ENCODE measurements at regions not wholly inside any gene's neighbourhood (a gene's known extent, or its start where the extent isn't known, plus 50 kb on each side); places are given as distances from the start of the nearest gene placed in this dataset.

- peak overlapping the region; percentile 57 for H3K27ac ChIP-seq (replicated peaks)
- no peaks in the 10 kb centered on the region for H3K36me3 ChIP-seq
- DNase-seq = no peak
- TF ChIP-seq, protein P1, sequence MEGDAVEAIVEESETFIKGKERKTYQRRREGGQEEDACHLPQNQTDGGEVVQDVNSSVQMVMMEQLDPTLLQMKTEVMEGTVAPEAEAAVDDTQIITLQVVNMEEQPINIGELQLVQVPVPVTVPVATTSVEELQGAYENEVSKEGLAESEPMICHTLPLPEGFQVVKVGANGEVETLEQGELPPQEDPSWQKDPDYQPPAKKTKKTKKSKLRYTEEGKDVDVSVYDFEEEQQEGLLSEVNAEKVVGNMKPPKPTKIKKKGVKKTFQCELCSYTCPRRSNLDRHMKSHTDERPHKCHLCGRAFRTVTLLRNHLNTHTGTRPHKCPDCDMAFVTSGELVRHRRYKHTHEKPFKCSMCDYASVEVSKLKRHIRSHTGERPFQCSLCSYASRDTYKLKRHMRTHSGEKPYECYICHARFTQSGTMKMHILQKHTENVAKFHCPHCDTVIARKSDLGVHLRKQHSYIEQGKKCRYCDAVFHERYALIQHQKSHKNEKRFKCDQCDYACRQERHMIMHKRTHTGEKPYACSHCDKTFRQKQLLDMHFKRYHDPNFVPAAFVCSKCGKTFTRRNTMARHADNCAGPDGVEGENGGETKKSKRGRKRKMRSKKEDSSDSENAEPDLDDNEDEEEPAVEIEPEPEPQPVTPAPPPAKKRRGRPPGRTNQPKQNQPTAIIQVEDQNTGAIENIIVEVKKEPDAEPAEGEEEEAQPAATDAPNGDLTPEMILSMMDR (IDR thresholded peaks at IDR 0.05; ENCODE audit: borderline replicate concordance) = no peak
- no peak overlapping the region for H3K4me3 ChIP-seq
- H3K9me3 ChIP-seq (replicated peaks) = no peaks in the 10 kb centered on the region
- intact Hi-C loops (cut with micrococcal nuclease) = no loop called here
- no peaks in the 10 kb centered on the region for H3K27me3 ChIP-seq (ENCODE audit: low read depth)
- H3K4me1 ChIP-seq = no peaks in the 10 kb centered on the region
These were observed 97.6 kb downstream of the TM2D1 start for GRCh38 chr1:61627365-61627764.

- intact Hi-C loops (cut with micrococcal nuclease) = no loop called here
- no peaks in the 10 kb centered on the region for H3K27me3 ChIP-seq (ENCODE audit: low read depth)
- TF ChIP-seq, protein P1 (IDR thresholded peaks at IDR 0.05; ENCODE audit: borderline replicate concordance) = no peak
- H3K27ac ChIP-seq (replicated peaks) = peak overlapping the region; percentile 57
- H3K36me3 ChIP-seq = no peaks in the 10 kb centered on the region
- H3K9me3 ChIP-seq (replicated peaks) = no peaks in the 10 kb centered on the region
- H3K4me3 ChIP-seq = no peak overlapping the region
- DNase-seq = no peak
- H3K4me1 ChIP-seq = no peaks in the 10 kb centered on the region
These were observed 98.1 kb downstream of the TM2D1 start for GRCh38 chr1:61626816-61627215.

- H3K36me3 ChIP-seq = no peaks in the 10 kb centered on the region
- TF ChIP-seq, protein P1 (IDR thresholded peaks at IDR 0.05; ENCODE audit: borderline replicate concordance) = no peak
- no peak overlapping the region for H3K4me3 ChIP-seq
- no peaks in the 10 kb centered on the region for H3K4me1 ChIP-seq
- DNase-seq = no peak
- intact Hi-C loops (cut with micrococcal nuclease) = no loop called here
- no peaks in the 10 kb centered on the region for H3K27me3 ChIP-seq (ENCODE audit: low read depth)
- no peak overlapping the region for H3K27ac ChIP-seq (replicated peaks)
- H3K9me3 ChIP-seq (replicated peaks) = no peaks in the 10 kb centered on the region
These were observed 101.1 kb downstream of the TM2D1 start for GRCh38 chr1:61623852-61624251.

DNA sequence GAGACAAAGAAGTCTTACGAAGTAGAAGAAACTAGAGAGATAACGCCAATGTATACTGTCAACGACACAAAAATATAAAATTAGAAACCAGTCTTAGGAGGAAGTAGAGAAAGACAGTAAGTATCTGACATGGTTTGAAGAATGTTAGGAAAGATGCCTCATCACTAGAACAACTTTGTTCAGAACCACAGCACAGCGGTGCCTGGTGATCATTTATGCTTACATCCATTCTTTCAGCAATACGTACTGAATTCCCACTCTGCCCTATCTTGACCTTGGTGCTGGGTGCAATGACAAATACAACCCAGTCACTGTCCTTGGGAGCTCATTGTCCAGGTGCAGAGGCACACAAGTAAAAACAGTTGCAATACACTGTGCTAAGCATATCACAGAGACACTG lies 104.4 kb downstream of the TM2D1 start:
- intact Hi-C loops (cut with micrococcal nuclease) = no loop called here

DNA sequence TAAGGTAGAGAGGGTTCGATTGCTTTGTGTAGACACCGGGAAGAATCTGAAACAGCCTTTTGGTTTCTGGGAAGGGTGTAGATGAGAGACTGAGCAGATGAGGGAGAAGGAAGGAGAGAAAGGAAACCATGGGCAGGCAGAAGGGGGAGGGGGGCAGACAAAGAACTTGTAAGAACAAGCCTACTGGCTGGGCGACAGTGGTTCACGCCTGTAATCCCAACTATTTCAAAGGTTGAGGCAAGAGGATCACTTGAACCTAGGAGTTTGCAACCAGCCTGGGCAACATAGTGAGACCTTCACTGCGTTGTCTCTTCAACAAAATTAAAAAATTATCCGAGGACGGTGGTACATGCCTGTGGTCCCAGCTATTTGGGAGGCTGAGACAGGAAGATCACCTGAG lies 106.2 kb downstream of the TM2D1 start:
- TF ChIP-seq, protein P1 (IDR thresholded peaks at IDR 0.05; ENCODE audit: borderline replicate concordance) = no peak
- intact Hi-C loops (cut with micrococcal nuclease) = no loop called here
- H3K36me3 ChIP-seq = no peaks in the 10 kb centered on the region
- no peak overlapping the region for H3K4me3 ChIP-seq
- no peaks in the 10 kb centered on the region for H3K27me3 ChIP-seq (ENCODE audit: low read depth)
- H3K27ac ChIP-seq (replicated peaks) = no peak overlapping the region
- H3K4me1 ChIP-seq = no peaks in the 10 kb centered on the region
- H3K9me3 ChIP-seq (replicated peaks) = no peaks in the 10 kb centered on the region
- DNase-seq = no peak

More for the DNA sequence above, 104.4 kb downstream of the TM2D1 start:
- Histone ChIP-seq H3K9me3 (replicated peaks) (no peaks in the 10 kb centered on the region), H3K27me3 (ENCODE audit: low read depth) (no peaks in the 10 kb centered on the region), H3K27ac (replicated peaks) (no peak overlapping the region), H3K4me1 (no peaks in the 10 kb centered on the region), H3K4me3 (no peak overlapping the region), H3K36me3 (no peaks in the 10 kb centered on the region)
- DNase-seq = no peak
- TF ChIP-seq, protein P1 (IDR thresholded peaks at IDR 0.05; ENCODE audit: borderline replicate concordance) = no peak

GRCh38 chr1:61618193-61618592 lies 106.7 kb downstream of the TM2D1 start:
- DNase-seq = no peak
- H3K4me3 ChIP-seq = no peak overlapping the region
- H3K27me3 ChIP-seq (ENCODE audit: low read depth) = no peaks in the 10 kb centered on the region
- H3K27ac ChIP-seq (replicated peaks) = no peak overlapping the region
- H3K36me3 ChIP-seq = no peaks in the 10 kb centered on the region
- TF ChIP-seq, protein P1 (IDR thresholded peaks at IDR 0.05; ENCODE audit: borderline replicate concordance) = no peak
- intact Hi-C loops (cut with micrococcal nuclease) = no loop called here
- H3K9me3 ChIP-seq (replicated peaks) = no peaks in the 10 kb centered on the region
- no peaks in the 10 kb centered on the region for H3K4me1 ChIP-seq
